NOMO-1 (cell line): ENCODE measurements at regions not wholly inside any gene's neighbourhood (a gene's known extent, or its start where the extent isn't known, plus 50 kb on each side); places are given as distances from the start of the nearest gene placed in this dataset.

ENCODE experiments used
- DNase-seq, 2 experiments: peaks; one replicate each; lab custom pipeline; 2025; ENCODE audit not compliant: unreplicated experiment in 2 of 2; lab: John Stamatoyannopoulos, UW

GRCh38 chr4:95985791-95986550 lies 146.1 kb downstream of the PDHA2 start:
- DNase-seq: no peak

DNA sequence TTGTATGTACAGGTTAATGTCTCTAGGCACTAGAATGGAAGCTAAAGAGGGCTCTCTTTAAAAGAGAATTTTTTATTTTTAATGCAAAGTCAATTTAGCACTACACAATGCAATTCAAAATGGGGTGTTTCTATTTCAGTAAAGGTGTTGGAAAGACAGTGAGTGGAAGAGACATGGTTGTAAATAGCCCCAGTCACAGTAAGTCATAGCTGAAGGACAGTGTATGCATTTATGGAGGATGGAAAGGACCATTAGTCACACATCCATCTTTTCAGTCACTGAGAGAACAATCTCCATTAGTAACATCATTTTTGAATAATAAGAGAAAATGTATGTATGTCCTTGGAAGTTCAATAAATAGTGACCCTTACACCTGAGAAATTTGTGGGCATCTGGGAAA lies 148.0 kb downstream of the PDHA2 start:
- DNase-seq: no peak

DNA sequence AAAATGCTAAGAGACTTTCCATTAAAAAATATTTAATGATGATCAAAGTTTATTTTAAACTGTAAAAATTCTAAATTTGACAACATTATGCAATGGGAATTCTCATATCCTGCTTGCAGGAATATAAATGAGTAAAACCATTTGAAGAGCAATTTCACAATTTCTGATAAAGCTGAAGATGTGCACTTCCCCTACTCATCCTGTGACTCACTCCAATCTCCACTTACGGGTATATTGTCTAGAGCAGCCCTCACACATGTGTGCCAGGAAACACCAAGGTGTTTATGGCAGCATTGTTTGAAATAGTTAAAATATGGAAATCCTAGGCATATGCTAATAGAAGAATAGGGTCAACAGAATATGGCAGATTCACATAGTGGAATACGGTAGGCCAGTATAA lies 158.4 kb downstream of the PDHA2 start:
- no peak for DNase-seq

GRCh38 chr4:96003951-96004740 lies 164.3 kb downstream of the PDHA2 start:
- no peak for DNase-seq

DNA sequence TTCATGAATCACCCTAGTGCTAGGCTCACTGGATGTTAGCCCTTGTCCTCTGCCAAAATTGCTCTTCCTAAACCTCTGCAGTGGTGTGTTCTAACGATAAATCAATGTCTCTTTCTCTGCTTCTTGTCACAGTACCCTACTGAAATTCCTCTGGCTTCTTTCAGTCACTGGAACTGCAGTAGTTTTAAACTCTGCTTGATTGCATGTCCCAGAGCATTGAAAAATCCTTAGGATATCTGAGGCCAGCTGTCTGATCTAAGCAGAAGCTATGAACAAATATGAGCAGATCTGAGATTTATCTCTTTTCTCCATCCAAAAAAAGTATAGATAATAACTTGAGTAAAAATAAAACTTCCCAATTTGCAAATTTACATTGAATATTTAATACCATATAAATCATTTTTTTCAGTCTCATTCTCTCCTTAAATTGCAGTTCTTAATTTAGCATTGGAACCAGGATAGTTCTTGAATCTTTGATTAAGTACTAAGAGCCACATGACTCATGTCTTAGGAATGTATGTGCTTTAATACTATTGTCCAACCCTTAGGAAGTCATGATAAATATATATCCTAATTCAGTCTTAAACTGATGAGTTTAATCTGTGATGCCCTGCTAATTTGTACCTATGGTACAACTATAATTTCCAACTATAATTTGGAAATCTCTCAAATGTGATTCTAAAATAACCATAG lies 169.7 kb downstream of the PDHA2 start:
- no peak for DNase-seq

DNA sequence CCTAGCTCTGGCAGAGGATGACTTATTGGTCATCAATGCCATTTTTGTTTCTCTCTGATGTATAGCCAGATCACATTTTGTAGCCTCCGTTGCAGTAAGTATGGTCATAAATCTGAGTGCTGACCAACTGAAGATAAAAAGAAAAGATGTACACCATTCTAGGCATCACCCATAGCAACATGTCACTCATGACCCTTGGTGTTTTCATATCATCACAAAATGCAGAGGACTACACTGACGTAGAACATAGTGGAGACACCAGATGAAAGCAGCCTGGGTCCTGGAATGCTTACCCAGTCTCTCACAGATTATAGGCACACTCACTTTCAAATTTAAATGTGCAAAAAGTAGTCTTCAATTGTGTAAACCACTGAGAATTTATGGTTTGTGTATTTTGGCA lies 172.8 kb downstream of the PDHA2 start:
- DNase-seq: no peak

DNA sequence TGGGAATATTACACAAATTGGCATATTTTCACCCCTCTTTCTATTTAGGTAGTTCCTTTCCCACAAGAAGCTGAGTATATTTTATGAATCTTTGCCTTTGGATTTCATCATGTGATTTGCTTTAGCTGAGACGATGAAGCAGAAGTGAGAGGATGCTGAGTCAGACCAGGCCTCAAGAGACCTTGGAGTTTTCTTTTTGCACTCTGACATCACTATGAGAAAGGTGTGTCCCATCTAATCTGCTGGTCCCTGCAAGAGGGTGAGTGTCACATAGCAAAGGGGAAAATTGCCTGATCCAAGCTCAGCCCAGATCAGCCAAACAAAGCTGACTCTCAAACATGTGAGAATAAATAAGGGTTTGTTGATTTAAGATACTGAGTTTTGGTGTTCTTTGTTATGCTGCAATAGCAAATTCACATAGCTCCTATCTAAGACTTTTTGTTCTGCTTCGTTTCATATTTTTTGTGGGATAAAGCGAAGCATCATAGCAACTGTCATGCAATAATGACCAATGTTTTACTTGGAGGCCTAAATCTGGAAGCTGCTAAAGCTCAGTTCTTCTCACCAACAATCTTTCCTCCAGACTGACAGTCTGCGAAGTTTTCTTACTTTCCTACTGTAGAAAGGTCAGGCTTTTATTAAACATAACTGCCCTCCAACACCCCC lies 176.9 kb downstream of the PDHA2 start:
- DNase-seq: no peak

DNA sequence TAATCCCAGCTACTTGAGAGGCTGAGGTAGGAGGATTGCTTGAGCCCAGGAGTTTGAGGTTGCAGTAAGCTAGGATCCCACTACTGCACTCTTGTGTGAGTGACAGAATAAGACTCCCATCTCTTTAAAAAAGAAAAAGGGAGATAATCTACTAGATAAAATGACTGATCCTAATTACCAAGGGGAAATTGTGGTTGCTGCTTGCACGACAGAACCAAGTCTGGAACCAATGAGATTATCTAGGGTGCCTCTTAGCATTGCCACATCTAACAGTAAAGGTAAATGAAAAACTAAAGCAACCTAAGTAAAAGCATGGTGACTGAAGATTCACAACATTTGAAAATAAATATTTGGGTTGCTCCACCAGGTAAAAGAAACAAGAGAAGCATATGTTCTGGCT lies 185.1 kb downstream of the PDHA2 start:
- no peak for DNase-seq

DNA sequence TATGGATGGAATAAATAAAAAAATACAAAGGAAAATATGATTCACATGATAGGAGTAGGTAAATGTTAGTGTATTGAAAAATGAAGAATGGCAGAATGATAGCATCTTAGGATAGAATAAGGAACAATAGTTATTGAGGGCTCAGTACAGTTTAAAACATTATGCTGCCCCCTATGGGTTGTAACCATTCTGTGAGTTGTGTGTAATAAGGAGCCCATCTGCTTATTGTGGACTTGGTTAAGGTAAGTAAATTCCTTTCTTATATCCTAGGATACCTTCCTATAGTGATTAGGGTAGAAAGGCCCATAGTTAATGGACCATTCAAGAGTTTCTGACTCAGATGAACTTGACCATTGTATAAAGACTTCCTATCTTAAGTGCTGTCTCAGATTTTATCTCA lies 195.8 kb downstream of the PDHA2 start:
- DNase-seq: no peak

DNA sequence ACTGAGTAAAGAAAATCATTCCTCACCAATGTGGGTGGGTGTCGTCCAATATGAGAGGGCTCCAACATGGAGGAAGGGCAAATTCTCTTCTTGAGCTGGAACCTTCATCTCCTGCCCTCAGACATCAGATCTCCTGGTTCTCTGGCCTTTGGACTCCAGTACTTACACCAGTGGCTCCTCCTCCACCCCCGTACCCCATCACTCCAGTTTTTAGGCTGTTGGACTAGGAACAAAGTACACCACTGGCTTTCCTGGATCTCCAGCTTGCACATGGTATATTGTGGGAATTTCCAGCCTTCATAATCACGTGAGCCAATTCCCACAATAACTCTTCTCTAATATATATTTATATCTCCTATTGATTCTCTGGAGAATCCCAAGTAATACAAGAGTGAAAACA lies 196.9 kb downstream of the PDHA2 start:
- DNase-seq: no peak

DNA sequence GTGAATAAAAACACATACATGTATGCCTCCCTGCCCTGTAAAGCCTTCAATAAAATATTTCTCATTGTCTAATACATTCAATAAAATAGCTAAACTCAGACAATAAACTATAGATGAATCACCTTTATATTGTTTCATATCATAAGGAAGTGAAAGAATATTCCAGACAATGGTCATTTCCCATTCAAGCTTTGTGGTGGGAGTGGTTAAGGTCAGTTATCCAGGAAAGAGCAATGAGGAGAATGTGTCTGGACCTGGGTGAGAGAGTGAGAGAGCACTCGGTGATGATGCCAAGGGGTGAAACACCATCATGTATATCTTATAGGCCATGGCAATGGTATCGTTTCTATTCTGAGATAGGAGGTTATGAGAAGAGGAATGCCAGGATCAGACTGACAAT lies 197.8 kb downstream of the PDHA2 start:
- no peak for DNase-seq

- DNase-seq: no peak
Measured at GRCh38 chr4:96039217-96039616, 199.3 kb downstream of the PDHA2 start.

DNA sequence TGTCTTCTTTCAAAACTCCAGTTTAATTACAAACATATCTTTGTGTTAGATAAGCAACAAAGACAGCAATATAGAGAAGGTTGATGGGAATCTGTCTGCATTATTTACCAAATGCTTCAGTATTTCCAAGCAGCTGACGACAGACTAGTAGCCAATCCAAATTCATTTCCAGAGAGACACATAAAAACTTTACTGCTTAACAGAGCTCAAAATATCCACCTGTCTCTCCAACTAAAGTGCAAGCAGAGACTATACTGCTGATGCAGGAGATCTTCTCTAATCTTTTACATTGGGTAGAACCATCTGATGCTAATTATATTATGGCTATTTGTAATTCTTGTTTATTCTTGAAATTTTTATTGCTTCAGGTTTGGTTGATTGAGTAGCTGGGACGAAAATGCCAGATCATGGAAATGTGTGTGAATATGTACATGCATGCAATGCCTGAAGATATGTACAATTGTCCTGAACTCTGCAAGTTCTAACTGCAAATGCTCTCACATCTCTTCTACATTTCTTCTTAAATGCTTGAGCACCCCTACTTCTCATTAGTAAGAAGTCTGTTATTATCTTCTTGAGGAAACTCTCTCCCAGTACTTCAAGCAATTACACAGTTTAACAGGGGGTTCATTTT lies 200.0 kb downstream of the PDHA2 start:
- DNase-seq: no peak

DNA sequence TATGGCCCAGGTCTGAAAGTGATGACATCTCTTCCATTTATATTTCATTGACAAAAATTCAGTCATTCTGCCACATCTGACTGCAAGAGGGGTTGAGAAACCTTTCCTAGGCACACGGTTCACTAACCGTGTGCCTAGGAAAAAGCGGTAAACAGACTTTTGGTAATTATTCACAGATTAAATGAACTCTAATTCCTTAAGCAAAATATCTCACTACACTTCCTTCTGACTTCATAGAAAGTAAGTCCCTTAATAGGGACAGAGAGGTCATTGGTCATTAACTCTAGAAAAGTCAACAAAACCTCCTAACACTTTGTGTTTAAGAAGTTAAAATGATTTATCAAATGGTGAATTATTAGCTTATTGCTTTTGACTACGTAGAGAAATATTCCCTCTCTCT lies 205.1 kb downstream of the PDHA2 start:
- no peak for DNase-seq

- no peak for DNase-seq
Measured at GRCh38 chr4:96052827-96053226, 212.9 kb downstream of the PDHA2 start.

- DNase-seq: no peak
Measured at GRCh38 chr4:96056346-96056934, 216.5 kb downstream of the PDHA2 start.

DNA sequence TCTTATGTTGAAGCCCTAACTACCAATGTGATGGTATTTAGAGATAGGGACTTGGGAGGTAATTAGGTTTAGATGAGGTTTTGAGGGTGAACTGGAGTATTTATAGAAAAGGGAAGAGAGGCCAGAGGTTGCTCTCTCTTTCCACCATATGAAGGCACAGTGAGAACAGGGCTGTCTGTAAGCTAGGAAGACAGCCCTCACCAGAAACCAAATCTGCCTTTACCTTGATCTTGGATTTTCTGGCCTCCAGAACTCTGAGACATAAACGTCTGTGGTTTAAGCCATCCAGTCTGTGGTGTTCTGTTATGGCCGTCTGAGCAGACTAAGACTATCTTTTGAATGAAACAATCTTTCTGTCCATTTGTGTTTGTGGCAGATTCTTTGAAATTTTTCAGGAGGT lies 223.7 kb downstream of the PDHA2 start:
- DNase-seq: no peak

DNA sequence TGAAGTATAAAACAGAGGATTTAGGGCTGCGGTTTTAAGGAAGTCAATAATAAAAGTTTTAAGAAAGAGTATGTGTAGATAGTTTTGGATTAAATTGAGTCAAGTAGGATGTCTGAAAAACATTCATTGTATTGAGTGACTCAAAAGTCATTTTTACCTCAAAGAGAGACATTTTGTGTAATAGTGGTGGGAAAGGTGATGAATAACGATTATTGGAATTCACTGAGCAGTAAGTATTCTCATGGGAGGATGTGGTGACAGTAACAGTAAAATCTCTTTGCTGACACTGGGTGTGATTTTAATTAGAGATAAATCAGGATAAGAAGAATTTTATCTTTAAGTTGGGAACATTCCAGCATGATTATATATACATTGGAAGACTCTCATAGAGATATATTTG lies 233.6 kb downstream of the PDHA2 start:
- no peak for DNase-seq

DNA sequence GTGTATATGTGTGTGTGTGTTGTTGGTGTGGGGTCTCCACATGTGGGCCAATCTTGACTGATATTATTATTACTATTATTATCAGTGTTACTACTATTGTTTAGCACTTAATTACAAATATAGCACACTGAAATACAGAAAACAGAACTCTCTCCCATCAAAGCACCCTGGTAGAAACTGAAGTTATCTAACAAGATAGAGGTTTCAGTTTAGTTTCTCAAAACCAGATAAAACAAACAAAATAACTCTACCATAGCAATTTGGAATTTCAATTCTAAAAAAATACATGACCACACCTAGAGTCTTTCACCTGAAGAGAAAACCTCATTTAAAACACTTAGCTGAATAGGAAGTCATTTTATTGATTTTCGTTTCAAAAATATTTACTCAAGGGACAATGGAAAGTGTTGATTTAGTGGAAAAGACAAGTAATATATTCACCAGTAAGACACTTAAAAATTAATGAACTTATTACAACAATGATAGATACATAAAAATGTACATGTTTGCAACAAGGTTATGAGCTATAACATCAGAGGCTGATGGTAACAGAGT lies 252.3 kb downstream of the PDHA2 start:
- DNase-seq: no peak

DNA sequence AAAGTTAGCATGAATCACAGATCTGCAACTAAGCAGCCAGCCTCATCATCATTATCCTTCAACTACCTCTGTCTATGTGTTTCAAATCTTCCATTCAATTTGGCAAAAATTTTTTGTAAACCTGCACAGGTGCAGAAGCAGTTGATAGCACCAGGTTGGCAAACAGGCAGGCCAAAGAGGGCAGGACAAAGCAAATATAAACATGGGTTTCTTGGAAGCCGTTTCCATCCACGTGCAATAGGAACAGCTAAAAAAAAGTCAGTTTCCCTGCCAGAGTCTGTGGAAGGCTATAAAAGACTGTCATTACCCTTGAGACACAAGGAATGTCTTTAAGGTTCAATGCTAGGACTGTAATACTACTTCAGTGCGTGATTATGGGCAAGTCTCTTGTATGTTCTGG lies 253.2 kb downstream of the PDHA2 start:
- no peak for DNase-seq
